GM12878 (cell line): ENCODE measurements at regions not wholly inside any gene's neighbourhood (a gene's known extent, or its start where the extent isn't known, plus 50 kb on each side); places are given as distances from the start of the nearest gene placed in this dataset. TPM values are rescaled to one million over a fixed set of nuclear protein-coding genes. Genes with fewer than 3 reads are reported as not detected.

Source experiments
- ATAC-seq: fragments of 200-7000 bp; cut with Tn5 transposase; 3 replicates; pipeline ENCODE4 v1.9.1; 2020; ENCODE audit warnings: mild to moderate bottlenecking, moderate library complexity
- BruUV-seq: library from RNA; stranded (reverse); fragments of 400-500 nt; replicated peaks from 2 replicates; lab custom pipeline; 2021; lab: Mats Ljungman, UMichigan
- CTCF ChIA-PET: fragments of 300-600 bp; sonication (Branson Sonifier 250); formaldehyde crosslinking; extraction: SDS; loops from one replicate; lab custom pipeline; 2021; ENCODE audit warnings: inconsistent platforms; lab: Yijun Ruan, JAX
- POLR2A ChIA-PET: fragments of 350-600 bp; formaldehyde crosslinking; extraction: SDS; loops from one replicate; lab custom pipeline; 2021; ENCODE audit warnings: inconsistent platforms; lab: Charles Lee
- RAD21 ChIA-PET: fragments of 300-600 bp; sonication (Branson Sonifier 250); formaldehyde crosslinking; loops from one replicate; lab custom pipeline; 2023; ENCODE audit warnings: antibody characterized with exemption; ENCODE audit not compliant: unreplicated experiment; lab: Charles Lee
- SMC1A ChIA-PET: fragments of 300-600 bp; sonication (Branson Sonifier 250); formaldehyde crosslinking; loops from one replicate; lab custom pipeline; 2023; ENCODE audit not compliant: unreplicated experiment, uncharacterized antibody; lab: Charles Lee
- DNase-seq: peaks from one replicate; pipeline ENCODE4 v3.0.0-alpha.2; 2011; ENCODE audit warnings: low read depth, low spot score
- FAIRE-seq: peaks from 3 replicates; lab custom pipeline; 2011; peaks lifted over from hg19 to GRCh38; lab: Jason Lieb, UNC
- H2AFZ ChIP-seq: 2 replicates; pipeline ENCODE4 v1.6.0; 2011; ENCODE audit warnings: low read depth, low read length, control low read depth; ENCODE audit not compliant: control insufficient read depth
- H3K27ac ChIP-seq: 2 replicates; pipeline ENCODE4 v1.5.1; 2011; ENCODE audit warnings: control low read depth; ENCODE audit not compliant: control insufficient read depth, insufficient read depth
- H3K27me3 ChIP-seq, 2 experiments: replicated peaks in 1 of 2; 2 replicates each; pipeline versions ENCODE4 v1.6.0 to v1.6.1; 2011; ENCODE audit warnings: low read length in 1 of 2; ENCODE audit not compliant: control insufficient read depth in 2 of 2, insufficient read depth in 2 of 2
- H3K36me3 ChIP-seq, 2 experiments: 2 replicates each; pipeline ENCODE4 v1.5.1; 2011; ENCODE audit warnings: low read length in 1 of 2; ENCODE audit not compliant: control insufficient read depth in 2 of 2, insufficient read depth in 2 of 2
- H3K4me1 ChIP-seq: 2 replicates; pipeline ENCODE4 v1.6.1; 2011; ENCODE audit warnings: mild to moderate bottlenecking, low read length, moderate library complexity, mixed read lengths; ENCODE audit not compliant: control insufficient read depth, insufficient read depth
- H3K4me2 ChIP-seq: 2 replicates; pipeline ENCODE4 v1.6.0; 2011; ENCODE audit warnings: control low read depth; ENCODE audit not compliant: control insufficient read depth, insufficient read depth
- H3K4me3 ChIP-seq: fragments of 200-600 bp; sonication (generic); 2 replicates; pipeline ENCODE4 v1.5.1; 2016
- H3K79me2 ChIP-seq: 2 replicates; pipeline ENCODE4 v1.6.0; 2011; ENCODE audit warnings: low read length; ENCODE audit not compliant: control insufficient read depth, insufficient read depth
- H3K9ac ChIP-seq: 2 replicates; pipeline ENCODE4 v1.8.0; 2011; ENCODE audit warnings: low read length, control low read depth, mixed read lengths; ENCODE audit not compliant: control insufficient read depth, insufficient read depth
- H3K9me3 ChIP-seq: replicated peaks from 3 replicates; pipeline ENCODE4 v1.5.1; 2011; ENCODE audit warnings: mild to moderate bottlenecking, low read length; ENCODE audit not compliant: control insufficient read depth, insufficient read depth
- H4K20me1 ChIP-seq: 2 replicates; pipeline ENCODE4 v1.6.0; 2011; ENCODE audit not compliant: control insufficient read depth, insufficient read depth
- EZH2 ChIP-seq: IDR thresholded peaks from 2 replicates; pipeline ENCODE4 v1.6.1; 2012; ENCODE audit warnings: low read depth, mild to moderate bottlenecking, control low read depth, inconsistent platforms, low read length, borderline replicate concordance; ENCODE audit not compliant: control insufficient read depth
- MXI1 ChIP-seq: fragments of 150-350 bp; IDR thresholded peaks from 2 replicates; pipeline ENCODE4 v1.6.1; 2011; ENCODE audit warnings: low read depth, mild to moderate bottlenecking, inconsistent platforms, low read length, improper control_type of control experiment
- SIX5 ChIP-seq: IDR thresholded peaks from 2 replicates; pipeline ENCODE4 v1.6.1; 2011; ENCODE audit warnings: mild to moderate bottlenecking, low read depth, low read length, moderate library complexity; ENCODE audit not compliant: severe bottlenecking
- SMC3 ChIP-seq: IDR thresholded peaks from 2 replicates; pipeline ENCODE4 v1.6.1; 2011; ENCODE audit warnings: low read length, improper control_type of control experiment, borderline replicate concordance
- ZNF384 ChIP-seq: IDR thresholded peaks from 2 replicates; pipeline ENCODE4 v1.6.1; 2012; ENCODE audit warnings: low read depth, mild to moderate bottlenecking, low read length, improper control_type of control experiment, borderline replicate concordance
- WGBS: methylation state at CpG from one replicate; pipeline ENCODE4 v1.1.6; 2016; ENCODE audit warnings: low lambda C conversion rate; ENCODE audit not compliant: insufficient replicate concordance, insufficient coverage; ENCODE audit errors: missing lambda C conversion rate; 5-methylcytosine and 5-hydroxymethylcytosine counted together
- in situ Hi-C: fragments of 300-500 bp; cut with MboI; formaldehyde crosslinking; loops from 9 replicates; pipeline ENCODE4 v1.14.3; 2018; ENCODE audit warnings: mixed read lengths
- intact Hi-C: fragments of 100-400 bp; cut with micrococcal nuclease; formaldehyde crosslinking; loops from one replicate; pipeline ENCODE4 v1.14.2; 2022; ENCODE audit not compliant: unreplicated experiment
- small RNA-seq: library from RNA; depleted of rRNA; stranded (forward); fragments of <200 nt; gene quantifications from one replicate; pipeline ENCODE3, GENCODE V24; 2014

GRCh38 chr15:25930931-25931330 lies 67.8 kb upstream of the ATP10A start:
- intact Hi-C loops = loop anchor here (5.0 kb wide), 2 partner anchors 79 to 239 kb away; no protein-coding TSS in a partner anchor
- 29% methylated on average over 2 of the region's 2 CpGs for WGBS

More at GRCh38 chr15:25930931-25931330, 67.8 kb upstream of the ATP10A start:
- no TSS peak for BruUV-seq
- in situ Hi-C loops = loop anchor here (10.0 to 25.0 kb wide), 5 partner anchors 236 to 844 kb away; no protein-coding TSS in a partner anchor
- Histone ChIP-seq H3K36me3 (no peaks in the 10 kb centered on the region), H3K79me2 (no peaks in the 10 kb centered on the region), H3K9me3 (no peaks in the 10 kb centered on the region; the same call in 2 of the 3 replicates), H3K9ac (no peak overlapping the region), H3K27ac (no peak overlapping the region), H3K4me3 (no peak overlapping the region), H3K27me3 (no peaks in the 10 kb centered on the region), H3K4me1 (no peaks in the 10 kb centered on the region), H2AFZ (no peak overlapping the region), H3K4me2 (no peak overlapping the region), H4K20me1 (no peaks in the 10 kb centered on the region)
- SMC1A ChIA-PET = no interaction called here
- RAD21 ChIA-PET = no interaction called here
- TF ChIP-seq SMC3 (no peak), EZH2 (no peak), SIX5 (no peak), MXI1 (no peak), ZNF384 (no peak)
- POLR2A ChIA-PET = no interaction called here
- DNase-seq = no peak
- no peak for FAIRE-seq
- no peak for ATAC-seq
- CTCF ChIA-PET = no interaction called here

Small RNA genes in the stretch of these regions (small RNA-seq; reads per million reads assigned to genes)
- not detected for gene RF00554
